Esophagus squamous epithelium (tissue), 5 donors: ENCODE measurements at regions not wholly inside any gene's neighbourhood (a gene's known extent, or its start where the extent isn't known, plus 50 kb on each side); places are given as distances from the start of the nearest gene placed in this dataset.

Experiments
- DNase-seq: peaks from one replicate; lab custom pipeline; 2025; lab: John Stamatoyannopoulos, UW
- H3K27ac ChIP-seq, 4 donors: fragments of 200-600 bp; sonication (generic); one replicate each; pipeline ENCODE4 v1.5.1; 2016 to 2019; ENCODE audit warnings: mild to moderate bottlenecking in 1 of 4
- H3K27me3 ChIP-seq, 4 donors: fragments of 200-600 bp; sonication (generic); 1 replicate in 3 of 4; 2 replicates in 1 of 4; pipeline versions ENCODE4 v1.5.1 to v1.6.0; 2017 to 2021; ENCODE audit warnings: antibody characterized with exemption in 1 of 4
- H3K36me3 ChIP-seq, 3 donors: fragments of 200-600 bp; sonication (generic); one replicate each; pipeline ENCODE4 v1.5.1; 2016 to 2019
- H3K4me1 ChIP-seq, 3 donors: fragments of 200-600 bp; sonication (generic); one replicate each; pipeline ENCODE4 v1.5.1; 2017 to 2019
- H3K4me3 ChIP-seq, 4 donors: fragments of 200-600 bp; sonication (generic); 1 replicate in 3 of 4; 2 replicates in 1 of 4; pipeline ENCODE4 v1.5.1; 2016 to 2019; ENCODE audit warnings: mild to moderate bottlenecking in 2 of 4, moderate library complexity in 1 of 4
- H3K9me3 ChIP-seq, 3 donors: fragments of 200-600 bp; sonication (generic); one replicate each; pipeline ENCODE4 v1.5.1; 2016 to 2019
- POLR2A ChIP-seq, 4 donors: fragments of 450-650 bp; IDR thresholded peaks; one replicate each; pipeline ENCODE4 v1.6.1; 2017; ENCODE audit warnings: antibody characterized with exemption in 4 of 4, mild to moderate bottlenecking in 4 of 4, moderate library complexity in 3 of 4
- WGBS, 2 donors: methylation state at CpG; one replicate each; pipeline ENCODE4 v1.1.5; 2018; 5-methylcytosine and 5-hydroxymethylcytosine counted together
- intact Hi-C: fragments of 100-400 bp; cut with DNase I; formaldehyde crosslinking; loops from one replicate; pipeline ENCODE4 v1.15.0; 2022
- TF ChIP-seq, protein P1 (sequence below), 6 experiments: fragments of 450-650 bp in 4 of 6; fragments of 200-600 bp in 2 of 6; sonication (generic) in 2 of 6; IDR thresholded peaks; one replicate each; pipeline ENCODE4 v1.5.1; 2016 to 2019; ENCODE audit warnings: antibody characterized with exemption in 6 of 6, mild to moderate bottlenecking in 4 of 6, moderate library complexity in 4 of 6
- donor health status: DM: yes; HTN: yes; CAD: no.

DNA sequence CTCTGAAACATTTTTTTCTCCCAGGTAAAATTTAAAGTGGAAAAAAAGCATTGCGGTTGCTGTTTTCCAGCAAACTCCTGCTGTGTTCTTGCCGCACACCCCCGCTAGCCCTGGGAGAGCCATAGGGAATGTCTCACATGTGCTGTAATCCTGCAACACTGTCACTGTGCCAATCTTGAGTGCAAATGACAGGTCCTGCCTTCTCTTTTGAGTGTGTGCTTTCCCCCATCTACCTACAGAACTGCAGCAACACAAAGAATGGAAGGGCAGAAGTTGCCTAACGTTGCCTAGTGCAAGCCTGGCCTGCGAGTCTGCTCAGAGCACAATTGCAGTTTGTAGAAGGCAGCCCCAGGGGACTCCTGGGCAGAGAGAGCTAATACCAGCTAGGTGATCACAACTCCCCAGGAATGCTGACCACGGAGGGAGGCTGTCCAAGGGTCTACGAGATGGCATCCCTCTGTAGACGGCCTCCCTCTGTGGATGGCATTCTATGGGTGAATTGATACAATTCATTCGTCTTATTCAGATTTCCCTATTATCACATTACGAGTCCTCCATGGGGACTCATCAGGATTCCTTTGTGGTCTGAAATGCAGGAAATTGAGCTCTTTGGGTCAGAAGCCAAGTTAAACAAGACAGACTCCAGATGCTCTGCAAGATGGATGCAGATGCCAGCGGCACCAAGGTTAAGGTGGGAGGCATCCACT is 172.6 kb upstream of the S1PR3 start:
- 63 to 72% methylated on average over 9 of the region's 11 CpGs for WGBS, 2 donors
- no peak for DNase-seq
- TF ChIP-seq POLR2A (IDR thresholded peaks at IDR 0.05): no peak
- TF ChIP-seq, protein P1, sequence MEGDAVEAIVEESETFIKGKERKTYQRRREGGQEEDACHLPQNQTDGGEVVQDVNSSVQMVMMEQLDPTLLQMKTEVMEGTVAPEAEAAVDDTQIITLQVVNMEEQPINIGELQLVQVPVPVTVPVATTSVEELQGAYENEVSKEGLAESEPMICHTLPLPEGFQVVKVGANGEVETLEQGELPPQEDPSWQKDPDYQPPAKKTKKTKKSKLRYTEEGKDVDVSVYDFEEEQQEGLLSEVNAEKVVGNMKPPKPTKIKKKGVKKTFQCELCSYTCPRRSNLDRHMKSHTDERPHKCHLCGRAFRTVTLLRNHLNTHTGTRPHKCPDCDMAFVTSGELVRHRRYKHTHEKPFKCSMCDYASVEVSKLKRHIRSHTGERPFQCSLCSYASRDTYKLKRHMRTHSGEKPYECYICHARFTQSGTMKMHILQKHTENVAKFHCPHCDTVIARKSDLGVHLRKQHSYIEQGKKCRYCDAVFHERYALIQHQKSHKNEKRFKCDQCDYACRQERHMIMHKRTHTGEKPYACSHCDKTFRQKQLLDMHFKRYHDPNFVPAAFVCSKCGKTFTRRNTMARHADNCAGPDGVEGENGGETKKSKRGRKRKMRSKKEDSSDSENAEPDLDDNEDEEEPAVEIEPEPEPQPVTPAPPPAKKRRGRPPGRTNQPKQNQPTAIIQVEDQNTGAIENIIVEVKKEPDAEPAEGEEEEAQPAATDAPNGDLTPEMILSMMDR (IDR thresholded peaks at IDR 0.05): no peak
- H3K36me3 ChIP-seq: no peaks in the 10 kb centered on the region
- intact Hi-C loops: no loop called here
- peaks cover 0 to 31% (median 0%) of the 10 kb centered on the region in 4 donors for H3K27me3 ChIP-seq
- peaks cover 0 to 8% (median 0%) of the 10 kb centered on the region in 3 donors for H3K4me1 ChIP-seq
- no peaks in the 10 kb centered on the region for H3K9me3 ChIP-seq
- no peak overlapping the region for H3K27ac ChIP-seq
- no peak overlapping the region for H3K4me3 ChIP-seq

DNA sequence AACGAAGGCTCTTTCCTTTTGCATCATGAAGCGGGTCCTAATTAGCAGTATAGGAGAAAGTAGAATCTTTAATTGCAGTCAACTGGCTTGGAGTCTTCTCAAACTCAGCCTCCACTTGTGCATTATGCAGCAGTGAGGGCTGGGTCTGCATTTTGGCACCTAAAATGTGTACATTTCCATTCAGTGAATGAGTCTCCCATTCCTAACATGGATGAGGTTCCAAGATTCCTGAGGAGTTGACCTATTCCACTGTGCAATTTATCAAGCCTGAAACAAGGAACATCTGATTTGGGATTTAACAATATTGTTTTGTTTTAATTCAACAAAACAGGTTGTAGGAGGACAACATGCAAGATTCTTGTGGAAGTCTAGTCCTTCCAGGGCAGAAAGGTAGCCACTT is 171.8 kb upstream of the S1PR3 start:
- no peak overlapping the region for H3K4me3 ChIP-seq
- TF ChIP-seq, protein P1 (IDR thresholded peaks at IDR 0.05): no peak
- no peak for TF ChIP-seq POLR2A (IDR thresholded peaks at IDR 0.05)
- peaks cover 0 to 29% (median 0%) of the 10 kb centered on the region in 4 donors for H3K27me3 ChIP-seq
- intact Hi-C loops: no loop called here
- WGBS, 2 donors: 88 to 100% methylated on average over 2 of the region's 2 CpGs
- peaks cover 0 to 8% (median 0%) of the 10 kb centered on the region in 3 donors for H3K4me1 ChIP-seq
- H3K27ac ChIP-seq: no peak overlapping the region
- H3K9me3 ChIP-seq: no peaks in the 10 kb centered on the region
- DNase-seq: no peak
- no peaks in the 10 kb centered on the region for H3K36me3 ChIP-seq

DNA sequence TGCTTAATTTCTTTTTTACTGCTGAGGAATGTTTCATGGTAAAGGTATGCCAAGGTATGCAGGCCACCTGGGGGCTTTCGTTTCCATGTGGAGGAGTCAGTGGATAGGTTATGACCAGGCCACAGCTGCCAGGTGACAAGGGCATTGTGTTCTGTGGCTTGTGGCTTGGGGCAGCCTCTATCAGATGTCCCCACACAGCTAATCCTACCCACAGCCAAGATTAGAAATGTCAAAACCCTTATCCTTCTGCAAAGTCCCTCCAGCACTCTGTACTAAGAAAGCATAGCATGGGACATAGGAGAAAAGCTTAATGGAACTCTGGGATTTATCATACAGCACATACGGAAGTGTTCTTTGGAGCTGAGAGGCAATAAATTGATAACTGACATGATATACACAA is 171.2 kb upstream of the S1PR3 start:
- Histone ChIP-seq H3K36me3 (no peaks in the 10 kb centered on the region), H3K9me3 (no peaks in the 10 kb centered on the region), H3K27ac (no peak overlapping the region), H3K27me3 (peaks cover 0 to 27% (median 0%) of the 10 kb centered on the region in 4 donors), H3K4me3 (no peak overlapping the region), H3K4me1 (peaks cover 0 to 4% (median 0%) of the 10 kb centered on the region in 3 donors)
- TF ChIP-seq POLR2A (IDR thresholded peaks at IDR 0.05): no peak
- TF ChIP-seq, protein P1 (IDR thresholded peaks at IDR 0.05): no peak
- WGBS, 2 donors: 73 to 86% methylated on average over 2 of the region's 2 CpGs
- no peak for DNase-seq
- intact Hi-C loops: no loop called here

DNA sequence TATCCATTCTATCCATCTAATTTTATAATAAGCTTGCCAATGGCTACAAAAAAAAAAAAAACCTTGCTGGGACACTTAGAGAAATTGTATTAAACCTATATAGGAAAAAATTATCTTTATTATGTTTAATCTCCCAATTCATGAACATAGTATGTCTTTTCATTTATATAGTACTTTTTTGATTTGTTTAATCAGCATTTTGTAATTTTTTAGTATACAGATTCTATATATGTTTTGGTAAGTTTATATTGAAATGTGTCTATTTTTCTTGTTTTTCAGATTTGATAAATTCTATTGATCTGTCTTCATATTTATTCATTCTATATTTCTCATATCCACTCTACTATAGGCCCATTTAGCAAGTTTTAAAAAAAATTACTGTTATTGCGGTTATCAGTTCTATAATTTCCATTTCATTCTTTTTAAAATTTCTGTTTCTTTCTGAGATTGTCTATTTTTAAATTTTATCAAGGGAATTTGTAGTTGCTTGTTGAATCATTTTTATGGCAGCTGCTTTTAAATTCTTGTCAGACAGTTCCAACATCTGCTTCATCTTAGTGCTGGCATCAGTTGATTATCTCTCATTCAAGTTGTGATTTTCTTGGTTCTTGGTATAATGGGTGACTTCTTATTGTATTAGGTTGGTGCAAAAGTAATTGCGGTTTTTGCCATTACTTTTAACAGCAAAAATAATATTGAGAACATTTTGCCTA is 170.1 kb upstream of the S1PR3 start:
- Histone ChIP-seq H3K36me3 (no peaks in the 10 kb centered on the region), H3K27me3 (peaks cover 0 to 30% (median 0%) of the 10 kb centered on the region in 4 donors), H3K4me1 (no peaks in the 10 kb centered on the region), H3K9me3 (no peaks in the 10 kb centered on the region), H3K4me3 (no peak overlapping the region), H3K27ac (no peak overlapping the region)
- WGBS, 2 donors: 73 to 98% methylated on average over 2 of the region's 2 CpGs
- no peak for TF ChIP-seq POLR2A (IDR thresholded peaks at IDR 0.05)
- TF ChIP-seq, protein P1 (IDR thresholded peaks at IDR 0.05): no peak
- intact Hi-C loops: no loop called here
- no peak for DNase-seq

DNA sequence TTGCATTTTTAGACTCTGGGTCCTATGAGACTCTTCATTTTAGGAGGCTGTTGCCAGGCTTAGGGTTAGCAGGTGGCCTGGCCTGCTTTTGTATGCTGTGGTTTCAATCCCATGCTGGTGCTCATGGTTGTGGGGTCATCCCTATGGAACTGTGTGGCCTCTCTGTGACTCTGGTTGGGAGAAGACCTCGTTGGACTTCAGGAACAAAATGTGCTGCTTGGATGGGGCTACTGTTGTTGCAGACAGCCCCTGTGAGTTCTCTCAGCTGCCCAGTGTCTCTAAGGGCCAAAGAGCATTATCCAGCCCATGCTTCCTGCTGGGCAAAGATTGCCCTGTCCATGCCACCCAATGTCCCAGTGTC is 169.5 kb upstream of the S1PR3 start:
- intact Hi-C loops: no loop called here
- WGBS, 2 donors: 43% methylated on average over 1 of the region's 1 CpG; no CpG with 5 or more reads in 1 of the 2 donors
- no peak for TF ChIP-seq POLR2A (IDR thresholded peaks at IDR 0.05)
- TF ChIP-seq, protein P1 (IDR thresholded peaks at IDR 0.05): no peak
- Histone ChIP-seq H3K4me1 (no peaks in the 10 kb centered on the region), H3K9me3 (no peaks in the 10 kb centered on the region), H3K27ac (no peak overlapping the region), H3K27me3 (peaks cover 0 to 32% (median 0%) of the 10 kb centered on the region in 4 donors), H3K36me3 (no peaks in the 10 kb centered on the region), H3K4me3 (no peak overlapping the region)
- no peak for DNase-seq
